GM12878 (cell line): ENCODE measurements at regions not wholly inside any gene's neighbourhood (a gene's known extent, or its start where the extent isn't known, plus 50 kb on each side); places are given as distances from the start of the nearest gene placed in this dataset.

ENCODE experiments used
- ATAC-seq: fragments of 200-7000 bp; cut with Tn5 transposase; 3 replicates; pipeline ENCODE4 v1.9.1; 2020; ENCODE audit warnings: mild to moderate bottlenecking, moderate library complexity
- BruUV-seq: library from RNA; stranded (reverse); fragments of 400-500 nt; replicated peaks from 2 replicates; lab custom pipeline; 2021; lab: Mats Ljungman, UMichigan
- CTCF ChIA-PET: fragments of 300-600 bp; sonication (Branson Sonifier 250); formaldehyde crosslinking; extraction: SDS; loops from one replicate; lab custom pipeline; 2021; ENCODE audit warnings: inconsistent platforms; lab: Yijun Ruan, JAX
- POLR2A ChIA-PET: fragments of 350-600 bp; formaldehyde crosslinking; extraction: SDS; loops from one replicate; lab custom pipeline; 2021; ENCODE audit warnings: inconsistent platforms; lab: Charles Lee
- RAD21 ChIA-PET: fragments of 300-600 bp; sonication (Branson Sonifier 250); formaldehyde crosslinking; loops from one replicate; lab custom pipeline; 2023; ENCODE audit warnings: antibody characterized with exemption; ENCODE audit not compliant: unreplicated experiment; lab: Charles Lee
- SMC1A ChIA-PET: fragments of 300-600 bp; sonication (Branson Sonifier 250); formaldehyde crosslinking; loops from one replicate; lab custom pipeline; 2023; ENCODE audit not compliant: unreplicated experiment, uncharacterized antibody; lab: Charles Lee
- DNase-seq: peaks from one replicate; pipeline ENCODE4 v3.0.0-alpha.2; 2011; ENCODE audit warnings: low read depth, low spot score
- FAIRE-seq: peaks from 3 replicates; lab custom pipeline; 2011; peaks lifted over from hg19 to GRCh38; lab: Jason Lieb, UNC
- H2AFZ ChIP-seq: 2 replicates; pipeline ENCODE4 v1.6.0; 2011; ENCODE audit warnings: low read depth, low read length, control low read depth; ENCODE audit not compliant: control insufficient read depth
- H3K27ac ChIP-seq: 2 replicates; pipeline ENCODE4 v1.5.1; 2011; ENCODE audit warnings: control low read depth; ENCODE audit not compliant: control insufficient read depth, insufficient read depth
- H3K27me3 ChIP-seq, 2 experiments: replicated peaks in 1 of 2; 2 replicates each; pipeline versions ENCODE4 v1.6.0 to v1.6.1; 2011; ENCODE audit warnings: low read length in 1 of 2; ENCODE audit not compliant: control insufficient read depth in 2 of 2, insufficient read depth in 2 of 2
- H3K36me3 ChIP-seq, 2 experiments: 2 replicates each; pipeline ENCODE4 v1.5.1; 2011; ENCODE audit warnings: low read length in 1 of 2; ENCODE audit not compliant: control insufficient read depth in 2 of 2, insufficient read depth in 2 of 2
- H3K4me1 ChIP-seq: 2 replicates; pipeline ENCODE4 v1.6.1; 2011; ENCODE audit warnings: mild to moderate bottlenecking, low read length, moderate library complexity, mixed read lengths; ENCODE audit not compliant: control insufficient read depth, insufficient read depth
- H3K4me2 ChIP-seq: 2 replicates; pipeline ENCODE4 v1.6.0; 2011; ENCODE audit warnings: control low read depth; ENCODE audit not compliant: control insufficient read depth, insufficient read depth
- H3K4me3 ChIP-seq: fragments of 200-600 bp; sonication (generic); 2 replicates; pipeline ENCODE4 v1.5.1; 2016
- H3K79me2 ChIP-seq: 2 replicates; pipeline ENCODE4 v1.6.0; 2011; ENCODE audit warnings: low read length; ENCODE audit not compliant: control insufficient read depth, insufficient read depth
- H3K9ac ChIP-seq: 2 replicates; pipeline ENCODE4 v1.8.0; 2011; ENCODE audit warnings: low read length, control low read depth, mixed read lengths; ENCODE audit not compliant: control insufficient read depth, insufficient read depth
- H3K9me3 ChIP-seq: replicated peaks from 3 replicates; pipeline ENCODE4 v1.5.1; 2011; ENCODE audit warnings: mild to moderate bottlenecking, low read length; ENCODE audit not compliant: control insufficient read depth, insufficient read depth
- H4K20me1 ChIP-seq: 2 replicates; pipeline ENCODE4 v1.6.0; 2011; ENCODE audit not compliant: control insufficient read depth, insufficient read depth
- CBX3 ChIP-seq: fragments of 200-600 bp; sonication (generic); IDR thresholded peaks from 2 replicates; pipeline ENCODE4 v1.6.1; 2016; ENCODE audit warnings: low read depth, borderline replicate concordance
- CREB1 ChIP-seq: IDR thresholded peaks from 2 replicates; pipeline ENCODE4 v1.6.1; 2012; ENCODE audit warnings: low read depth, mild to moderate bottlenecking, inconsistent platforms
- CREM ChIP-seq: IDR thresholded peaks from 2 replicates; pipeline ENCODE4 v1.6.1; 2014; ENCODE audit warnings: antibody characterized with exemption, low read depth
- EZH2 ChIP-seq: IDR thresholded peaks from 2 replicates; pipeline ENCODE4 v1.6.1; 2012; ENCODE audit warnings: low read depth, mild to moderate bottlenecking, control low read depth, inconsistent platforms, low read length, borderline replicate concordance; ENCODE audit not compliant: control insufficient read depth
- MXI1 ChIP-seq: fragments of 150-350 bp; IDR thresholded peaks from 2 replicates; pipeline ENCODE4 v1.6.1; 2011; ENCODE audit warnings: low read depth, mild to moderate bottlenecking, inconsistent platforms, low read length, improper control_type of control experiment
- MYB ChIP-seq: fragments of 150-350 bp; IDR thresholded peaks from 2 replicates; pipeline ENCODE4 v1.6.1; 2014; ENCODE audit warnings: mild to moderate bottlenecking, low read depth, low read length, borderline replicate concordance
- NR2F1 ChIP-seq: fragments of 450-650 bp; conservative IDR thresholded peaks from 2 replicates; pipeline ENCODE4 v1.6.1; 2017; ENCODE audit warnings: mild to moderate bottlenecking
- SUPT20H ChIP-seq: IDR thresholded peaks from 2 replicates; pipeline ENCODE4 v1.6.1; 2011; ENCODE audit warnings: low read depth, mild to moderate bottlenecking, low read length, moderate library complexity, borderline replicate concordance; ENCODE audit not compliant: control insufficient read depth
- ZNF384 ChIP-seq: IDR thresholded peaks from 2 replicates; pipeline ENCODE4 v1.6.1; 2012; ENCODE audit warnings: low read depth, mild to moderate bottlenecking, low read length, improper control_type of control experiment, borderline replicate concordance
- WGBS: methylation state at CpG from one replicate; pipeline ENCODE4 v1.1.6; 2016; ENCODE audit warnings: low lambda C conversion rate; ENCODE audit not compliant: insufficient replicate concordance, insufficient coverage; ENCODE audit errors: missing lambda C conversion rate; 5-methylcytosine and 5-hydroxymethylcytosine counted together
- in situ Hi-C: fragments of 300-500 bp; cut with MboI; formaldehyde crosslinking; loops from 9 replicates; pipeline ENCODE4 v1.14.3; 2018; ENCODE audit warnings: mixed read lengths
- intact Hi-C: fragments of 100-400 bp; cut with micrococcal nuclease; formaldehyde crosslinking; loops from one replicate; pipeline ENCODE4 v1.14.2; 2022; ENCODE audit not compliant: unreplicated experiment
- TF ChIP-seq, protein P1 (sequence below): IDR thresholded peaks from 2 replicates; pipeline ENCODE4 v1.6.1; 2011; ENCODE audit warnings: borderline replicate concordance, low read depth, mild to moderate bottlenecking, moderate library complexity, low read length; ENCODE audit not compliant: insufficient read depth, poor library complexity, severe bottlenecking
- TF ChIP-seq, protein P2 (sequence below): fragments of 450-650 bp; IDR thresholded peaks from 2 replicates; pipeline ENCODE4 v1.6.1; 2018; ENCODE audit warnings: borderline replicate concordance, mild to moderate bottlenecking; ENCODE audit not compliant: partially characterized antibody
- TF ChIP-seq, protein P3 (sequence below): fragments of 150-350 bp; IDR thresholded peaks from 2 replicates; pipeline ENCODE4 v1.6.1; 2014; ENCODE audit warnings: mild to moderate bottlenecking, low read depth, low read length
- TF ChIP-seq, protein P4 (sequence below): fragments of 450-650 bp; conservative IDR thresholded peaks from 2 replicates; pipeline ENCODE4 v1.6.1; 2017; ENCODE audit warnings: mild to moderate bottlenecking, moderate library complexity

DNA sequence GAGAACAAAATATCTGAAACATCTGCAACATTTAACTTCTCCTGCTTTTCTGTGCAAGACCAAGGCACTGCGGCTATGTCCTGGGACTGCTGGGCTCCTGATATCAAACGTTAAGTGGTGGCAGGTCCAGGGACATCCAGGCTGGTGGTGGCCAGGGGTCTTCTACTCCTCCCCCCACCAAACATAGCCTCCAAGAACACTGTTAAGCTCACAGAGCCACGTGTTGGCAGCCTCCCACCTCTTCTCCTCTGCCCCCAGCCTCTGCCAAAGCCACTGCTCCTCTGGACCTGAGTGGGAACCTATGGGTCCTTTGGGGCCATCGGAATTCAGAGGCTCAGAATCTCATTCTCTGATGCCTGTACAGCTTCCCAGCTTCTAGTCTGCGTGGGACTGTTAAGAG, 325.7 kb downstream of the ARRDC4 start (continued):
- TF ChIP-seq, protein P1, sequence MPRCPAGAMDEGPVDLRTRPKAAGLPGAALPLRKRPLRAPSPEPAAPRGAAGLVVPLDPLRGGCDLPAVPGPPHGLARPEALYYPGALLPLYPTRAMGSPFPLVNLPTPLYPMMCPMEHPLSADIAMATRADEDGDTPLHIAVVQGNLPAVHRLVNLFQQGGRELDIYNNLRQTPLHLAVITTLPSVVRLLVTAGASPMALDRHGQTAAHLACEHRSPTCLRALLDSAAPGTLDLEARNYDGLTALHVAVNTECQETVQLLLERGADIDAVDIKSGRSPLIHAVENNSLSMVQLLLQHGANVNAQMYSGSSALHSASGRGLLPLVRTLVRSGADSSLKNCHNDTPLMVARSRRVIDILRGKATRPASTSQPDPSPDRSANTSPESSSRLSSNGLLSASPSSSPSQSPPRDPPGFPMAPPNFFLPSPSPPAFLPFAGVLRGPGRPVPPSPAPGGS, result no peak
- TF ChIP-seq ZNF384 (no peak), NR2F1 (no peak), MYB (no peak)

DNA sequence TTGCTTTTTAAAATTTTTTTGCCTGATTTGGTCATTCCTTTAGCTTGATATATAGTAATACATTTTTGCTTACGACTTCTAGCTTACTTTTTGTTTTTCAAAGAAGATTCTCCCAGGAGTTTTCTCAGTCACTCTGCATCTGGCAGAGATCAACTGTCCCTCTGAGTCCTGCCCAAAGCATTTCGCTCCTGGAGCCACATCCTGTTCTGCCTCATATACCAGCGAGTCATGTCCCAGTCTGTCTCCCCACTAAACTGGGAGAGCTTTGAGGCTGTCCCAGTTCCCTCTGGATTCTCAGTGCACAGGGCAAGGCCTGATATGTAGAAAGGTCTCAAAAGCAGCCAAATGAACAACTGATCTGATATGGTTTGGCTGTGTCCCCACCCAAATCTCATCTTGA, 326.3 kb downstream of the ARRDC4 start:
- no peaks in the 10 kb centered on the region for H3K4me1 ChIP-seq
- in situ Hi-C loops, result no loop called here
- TF ChIP-seq MXI1 (no peak), CREM (no peak), CBX3 (no peak), CREB1 (no peak), SUPT20H (no peak), EZH2 (no peak)
- TF ChIP-seq, protein P2, sequence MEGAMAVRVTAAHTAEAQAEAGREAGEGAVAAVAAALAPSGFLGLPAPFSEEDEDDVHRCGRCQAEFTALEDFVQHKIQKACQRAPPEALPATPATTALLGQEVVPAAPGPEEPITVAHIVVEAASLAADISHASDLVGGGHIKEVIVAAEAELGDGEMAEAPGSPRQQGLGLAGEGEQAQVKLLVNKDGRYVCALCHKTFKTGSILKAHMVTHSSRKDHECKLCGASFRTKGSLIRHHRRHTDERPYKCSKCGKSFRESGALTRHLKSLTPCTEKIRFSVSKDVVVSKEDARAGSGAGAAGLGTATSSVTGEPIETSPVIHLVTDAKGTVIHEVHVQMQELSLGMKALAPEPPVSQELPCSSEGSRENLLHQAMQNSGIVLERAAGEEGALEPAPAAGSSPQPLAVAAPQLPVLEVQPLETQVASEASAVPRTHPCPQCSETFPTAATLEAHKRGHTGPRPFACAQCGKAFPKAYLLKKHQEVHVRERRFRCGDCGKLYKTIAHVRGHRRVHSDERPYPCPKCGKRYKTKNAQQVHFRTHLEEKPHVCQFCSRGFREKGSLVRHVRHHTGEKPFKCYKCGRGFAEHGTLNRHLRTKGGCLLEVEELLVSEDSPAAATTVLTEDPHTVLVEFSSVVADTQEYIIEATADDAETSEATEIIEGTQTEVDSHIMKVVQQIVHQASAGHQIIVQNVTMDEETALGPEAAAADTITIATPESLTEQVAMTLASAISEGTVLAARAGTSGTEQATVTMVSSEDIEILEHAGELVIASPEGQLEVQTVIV, result no peak
- TF ChIP-seq, protein P3, sequence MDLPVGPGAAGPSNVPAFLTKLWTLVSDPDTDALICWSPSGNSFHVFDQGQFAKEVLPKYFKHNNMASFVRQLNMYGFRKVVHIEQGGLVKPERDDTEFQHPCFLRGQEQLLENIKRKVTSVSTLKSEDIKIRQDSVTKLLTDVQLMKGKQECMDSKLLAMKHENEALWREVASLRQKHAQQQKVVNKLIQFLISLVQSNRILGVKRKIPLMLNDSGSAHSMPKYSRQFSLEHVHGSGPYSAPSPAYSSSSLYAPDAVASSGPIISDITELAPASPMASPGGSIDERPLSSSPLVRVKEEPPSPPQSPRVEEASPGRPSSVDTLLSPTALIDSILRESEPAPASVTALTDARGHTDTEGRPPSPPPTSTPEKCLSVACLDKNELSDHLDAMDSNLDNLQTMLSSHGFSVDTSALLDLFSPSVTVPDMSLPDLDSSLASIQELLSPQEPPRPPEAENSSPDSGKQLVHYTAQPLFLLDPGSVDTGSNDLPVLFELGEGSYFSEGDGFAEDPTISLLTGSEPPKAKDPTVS, result no peak
- TF ChIP-seq, protein P4, sequence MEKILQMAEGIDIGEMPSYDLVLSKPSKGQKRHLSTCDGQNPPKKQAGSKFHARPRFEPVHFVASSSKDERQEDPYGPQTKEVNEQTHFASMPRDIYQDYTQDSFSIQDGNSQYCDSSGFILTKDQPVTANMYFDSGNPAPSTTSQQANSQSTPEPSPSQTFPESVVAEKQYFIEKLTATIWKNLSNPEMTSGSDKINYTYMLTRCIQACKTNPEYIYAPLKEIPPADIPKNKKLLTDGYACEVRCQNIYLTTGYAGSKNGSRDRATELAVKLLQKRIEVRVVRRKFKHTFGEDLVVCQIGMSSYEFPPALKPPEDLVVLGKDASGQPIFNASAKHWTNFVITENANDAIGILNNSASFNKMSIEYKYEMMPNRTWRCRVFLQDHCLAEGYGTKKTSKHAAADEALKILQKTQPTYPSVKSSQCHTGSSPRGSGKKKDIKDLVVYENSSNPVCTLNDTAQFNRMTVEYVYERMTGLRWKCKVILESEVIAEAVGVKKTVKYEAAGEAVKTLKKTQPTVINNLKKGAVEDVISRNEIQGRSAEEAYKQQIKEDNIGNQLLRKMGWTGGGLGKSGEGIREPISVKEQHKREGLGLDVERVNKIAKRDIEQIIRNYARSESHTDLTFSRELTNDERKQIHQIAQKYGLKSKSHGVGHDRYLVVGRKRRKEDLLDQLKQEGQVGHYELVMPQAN, result no peak
- TF ChIP-seq, protein P1, result no peak

More for the DNA sequence above, 326.3 kb downstream of the ARRDC4 start:
- no peak for FAIRE-seq
- H4K20me1 ChIP-seq, result no peaks in the 10 kb centered on the region
- CTCF ChIA-PET, result no interaction called here
- RAD21 ChIA-PET, result no interaction called here
- no TSS peak for BruUV-seq
- no peak overlapping the region for H3K4me2 ChIP-seq
- no peak overlapping the region for H3K9ac ChIP-seq
- no peaks in the 10 kb centered on the region for H3K36me3 ChIP-seq
- H3K79me2 ChIP-seq, result no peaks in the 10 kb centered on the region
- H3K4me3 ChIP-seq, result no peak overlapping the region
- no peaks in the 10 kb centered on the region; the same call in 2 of the 3 replicates for H3K9me3 ChIP-seq
- SMC1A ChIA-PET, result interaction anchor here (1.1 kb wide), 1 partner anchor 32 kb away, joined by 3 read pairs; no protein-coding TSS in a partner anchor
- 16% methylated on average over 3 of the region's 3 CpGs for WGBS
- POLR2A ChIA-PET, result no interaction called here
- no peak overlapping the region for H2AFZ ChIP-seq
- no peak for ATAC-seq
- H3K27me3 ChIP-seq, result no peaks in the 10 kb centered on the region
- intact Hi-C loops, result no loop called here
- no peak overlapping the region for H3K27ac ChIP-seq
- DNase-seq, result no peak
